NCI-H82 treated with DMSO at 0.1 percent for 48 hours (cell line): ENCODE measurements at regions not wholly inside any gene's neighbourhood (a gene's known extent, or its start where the extent isn't known, plus 50 kb on each side); places are given as distances from the start of the nearest gene placed in this dataset.

ENCODE experiments used
- DNase-seq: peaks from one replicate; lab custom pipeline; 2025; ENCODE audit not compliant: unreplicated experiment; lab: John Stamatoyannopoulos, UW

GRCh38 chr1:238152119-238152518, 261.4 kb upstream of the ZP4 start:
- no peak for DNase-seq

GRCh38 chr1:238143038-238143437, 252.3 kb upstream of the ZP4 start:
- no peak for DNase-seq

GRCh38 chr1:238141353-238141752, 250.6 kb upstream of the ZP4 start:
- no peak for DNase-seq

GRCh38 chr1:238139713-238140112, 249.0 kb upstream of the ZP4 start:
- no peak for DNase-seq

- DNase-seq, result no peak
These were observed 247.4 kb upstream of the ZP4 start for GRCh38 chr1:238138059-238138626.

GRCh38 chr1:238135708-238136664, 245.3 kb upstream of the ZP4 start:
- DNase-seq, result no peak

- DNase-seq, result no peak
These were observed 239.0 kb upstream of the ZP4 start for GRCh38 chr1:238129677-238130076.

GRCh38 chr1:238123201-238123600, 232.5 kb upstream of the ZP4 start:
- no peak for DNase-seq

GRCh38 chr1:238119861-238120260, 229.1 kb upstream of the ZP4 start:
- no peak for DNase-seq

- DNase-seq, result no peak
These were observed 228.3 kb upstream of the ZP4 start for GRCh38 chr1:238119060-238119459.

GRCh38 chr1:238115852-238116251, 225.1 kb upstream of the ZP4 start:
- no peak for DNase-seq

- DNase-seq, result no peak
These were observed 222.4 kb upstream of the ZP4 start for GRCh38 chr1:238112952-238113621.

GRCh38 chr1:238111516-238111915, 220.8 kb upstream of the ZP4 start:
- no peak for DNase-seq

- no peak for DNase-seq
These were observed 220.4 kb upstream of the ZP4 start for GRCh38 chr1:238111081-238111480.

GRCh38 chr1:238108417-238108816, 217.7 kb upstream of the ZP4 start:
- no peak for DNase-seq

- no peak for DNase-seq
These were observed 216.6 kb upstream of the ZP4 start for GRCh38 chr1:238107322-238107721.

GRCh38 chr1:238104752-238105151, 214.0 kb upstream of the ZP4 start:
- DNase-seq, result no peak

- no peak for DNase-seq
These were observed 211.2 kb upstream of the ZP4 start for GRCh38 chr1:238101923-238102322.

- no peak for DNase-seq
These were observed 209.1 kb upstream of the ZP4 start for GRCh38 chr1:238099871-238100270.

- DNase-seq, result no peak
These were observed 198.9 kb upstream of the ZP4 start for GRCh38 chr1:238089615-238090014.

- DNase-seq, result no peak
These were observed 198.0 kb upstream of the ZP4 start for GRCh38 chr1:238088560-238089290.
